ENCODE measurements at regions not wholly inside any gene's neighbourhood (a gene's known extent, or its start where the extent isn't known, plus 50 kb on each side); places are given as distances from the start of the nearest gene placed in this dataset.
A peak's percentile ranks its signal among the peaks of the same experiment; 100 is the strongest.
"Not testable (repeated sequence)": the region's sequence is repeated elsewhere in the genome, so short reads cannot be mapped to it uniquely, and the experiment has no call there.

GRCh38 chr4:170884969-170885570 is 795.3 kb upstream of the AADAT start:
- Histone ChIP-seq H3K27me3 (no peaks in the 10 kb centered on the region), H3K4me1 (no peaks in the 10 kb centered on the region), H3K36me3 (no peaks in the 10 kb centered on the region), H3K9me3 (peaks cover 0 to 3% (median 0%) of the 10 kb centered on the region in 4 donors), H3K4me3 (no peak overlapping the region), H3K27ac (no peak overlapping the region)
- 74 to 88% (median 75%) methylated on average over 1 of the region's 1 CpG for WGBS, 5 donors
- intact Hi-C loops (cut with DNase I; ENCODE audit: low total_unique reads): no loop called here
- TF ChIP-seq EP300 (IDR thresholded peaks at IDR 0.05): no peak
- no peak for TF ChIP-seq POLR2A (IDR thresholded peaks at IDR 0.05)
- no peak for TF ChIP-seq POLR2AphosphoS5 (IDR thresholded peaks at IDR 0.05)
- TF ChIP-seq CTCF (IDR thresholded peaks at IDR 0.05): no peak
- DNase-seq: no peak

GRCh38 chr4:170881646-170882045 is 791.9 kb upstream of the AADAT start:
- intact Hi-C loops (cut with DNase I; ENCODE audit: low total_unique reads); H3K36me3 ChIP-seq; H3K27ac ChIP-seq; DNase-seq; H3K27me3 ChIP-seq; H3K9me3 ChIP-seq; H3K4me3 ChIP-seq; H3K4me1 ChIP-seq: not testable (repeated sequence)

GRCh38 chr4:170875868-170876267 is 786.1 kb upstream of the AADAT start:
- Histone ChIP-seq H3K36me3 (no peaks in the 10 kb centered on the region), H3K27me3 (no peaks in the 10 kb centered on the region), H3K4me1 (no peaks in the 10 kb centered on the region), H3K27ac (no peak overlapping the region), H3K9me3 (no peaks in the 10 kb centered on the region), H3K4me3 (no peak overlapping the region)
- DNase-seq: peak in 1 of 2 donors; percentile 5
- intact Hi-C loops (cut with DNase I; ENCODE audit: low total_unique reads): no loop called here
- 86 to 98% (median 90%) methylated on average over 1 of the region's 1 CpG for WGBS, 5 donors
- no peak for TF ChIP-seq CTCF (IDR thresholded peaks at IDR 0.05)
- TF ChIP-seq POLR2A (IDR thresholded peaks at IDR 0.05): no peak
- no peak for TF ChIP-seq POLR2AphosphoS5 (IDR thresholded peaks at IDR 0.05)
- no peak for TF ChIP-seq EP300 (IDR thresholded peaks at IDR 0.05)

GRCh38 chr4:170872794-170873193 is 783.0 kb upstream of the AADAT start:
- Histone ChIP-seq H3K36me3 (no peaks in the 10 kb centered on the region), H3K4me3 (no peak overlapping the region), H3K27me3 (no peaks in the 10 kb centered on the region), H3K27ac (no peak overlapping the region), H3K4me1 (no peaks in the 10 kb centered on the region), H3K9me3 (no peaks in the 10 kb centered on the region)
- no peak for DNase-seq
- TF ChIP-seq EP300 (IDR thresholded peaks at IDR 0.05): no peak
- TF ChIP-seq POLR2A (IDR thresholded peaks at IDR 0.05): no peak
- no peak for TF ChIP-seq CTCF (IDR thresholded peaks at IDR 0.05)
- no peak for TF ChIP-seq POLR2AphosphoS5 (IDR thresholded peaks at IDR 0.05)
- intact Hi-C loops (cut with DNase I; ENCODE audit: low total_unique reads): no loop called here

GRCh38 chr4:170868170-170868569 is 778.4 kb upstream of the AADAT start:
- no peak overlapping the region for H3K27ac ChIP-seq
- TF ChIP-seq POLR2A (IDR thresholded peaks at IDR 0.05) (no peak), CTCF (IDR thresholded peaks at IDR 0.05) (no peak), POLR2AphosphoS5 (IDR thresholded peaks at IDR 0.05) (no peak), EP300 (IDR thresholded peaks at IDR 0.05) (no peak)
- 29 to 58% (median 41%) methylated on average over 1 of the region's 1 CpG for WGBS, 5 donors
- no peaks in the 10 kb centered on the region for H3K4me1 ChIP-seq
- H3K9me3 ChIP-seq: no peaks in the 10 kb centered on the region
- no peak for DNase-seq
- intact Hi-C loops (cut with DNase I; ENCODE audit: low total_unique reads): no loop called here
- no peaks in the 10 kb centered on the region for H3K27me3 ChIP-seq
- H3K36me3 ChIP-seq: no peaks in the 10 kb centered on the region
- no peak overlapping the region for H3K4me3 ChIP-seq
